ENCODE measurements at regions not wholly inside any gene's neighbourhood (a gene's known extent, or its start where the extent isn't known, plus 50 kb on each side); places are given as distances from the start of the nearest gene placed in this dataset.

- DNase-seq (ENCODE audit: low read depth in 2 of 2), result no peak
Observed at GRCh38 chr2:106572541-106573450, 85.6 kb downstream of the CD8B2 start.

- no peak for DNase-seq (ENCODE audit: low read depth in 2 of 2)
Observed at GRCh38 chr2:106573773-106574172, 86.6 kb downstream of the CD8B2 start.

- DNase-seq (ENCODE audit: low read depth in 2 of 2), result no peak
Observed at GRCh38 chr2:106575955-106576354, 88.8 kb downstream of the CD8B2 start.

- no peak for DNase-seq (ENCODE audit: low read depth in 2 of 2)
Observed at GRCh38 chr2:106577255-106577651, 90.1 kb downstream of the CD8B2 start.

- DNase-seq (ENCODE audit: low read depth in 2 of 2), result no peak
Observed at GRCh38 chr2:106579750-106580197, 92.6 kb downstream of the CD8B2 start.

- no peak for DNase-seq (ENCODE audit: low read depth in 2 of 2)
Observed at GRCh38 chr2:106580241-106580640, 93.1 kb downstream of the CD8B2 start.

GRCh38 chr2:106581328-106581727 is 94.2 kb downstream of the CD8B2 start:
- DNase-seq (ENCODE audit: low read depth in 2 of 2), result no peak

- DNase-seq (ENCODE audit: low read depth in 2 of 2), result no peak
Observed at GRCh38 chr2:106581755-106582147, 94.6 kb downstream of the CD8B2 start.

- DNase-seq (ENCODE audit: low read depth in 2 of 2), result peak; percentile 19 to 35
Observed at GRCh38 chr2:106582148-106583143, 95.3 kb downstream of the CD8B2 start.

GRCh38 chr2:106584304-106584954 is 97.3 kb downstream of the CD8B2 start:
- no peak for DNase-seq (ENCODE audit: low read depth in 2 of 2)

GRCh38 chr2:106596844-106597243 is 109.7 kb downstream of the CD8B2 start:
- no peak for DNase-seq (ENCODE audit: low read depth in 2 of 2)

- DNase-seq (ENCODE audit: low read depth in 2 of 2), result no peak
Observed at GRCh38 chr2:106599540-106599939, 112.4 kb downstream of the CD8B2 start.

GRCh38 chr2:106602042-106602441 is 114.9 kb downstream of the CD8B2 start:
- DNase-seq (ENCODE audit: low read depth in 2 of 2), result no peak

GRCh38 chr2:106606652-106607051 is 119.5 kb downstream of the CD8B2 start:
- no peak for DNase-seq (ENCODE audit: low read depth in 2 of 2)

GRCh38 chr2:106607371-106607770 is 120.2 kb downstream of the CD8B2 start:
- DNase-seq (ENCODE audit: low read depth in 2 of 2), result no peak

- DNase-seq (ENCODE audit: low read depth in 2 of 2), result no peak
Observed at GRCh38 chr2:106609780-106610179, 122.6 kb downstream of the CD8B2 start.

GRCh38 chr2:106614511-106615291 is 127.5 kb downstream of the CD8B2 start:
- DNase-seq (ENCODE audit: low read depth in 2 of 2), result no peak

GRCh38 chr2:106618614-106619013 is 131.4 kb downstream of the CD8B2 start:
- no peak for DNase-seq (ENCODE audit: low read depth in 2 of 2)

- DNase-seq (ENCODE audit: low read depth in 2 of 2), result no peak
Observed at GRCh38 chr2:106623456-106623855, 136.3 kb downstream of the CD8B2 start.

GRCh38 chr2:106624787-106625380 is 137.7 kb downstream of the CD8B2 start:
- DNase-seq (ENCODE audit: low read depth in 2 of 2), result no peak

GRCh38 chr2:106628377-106628776 is 141.2 kb downstream of the CD8B2 start:
- no peak for DNase-seq (ENCODE audit: low read depth in 2 of 2)

Measured in stimulated activated CD4-positive, alpha-beta T cell treated with anti-CD3 and anti-CD28 coated beads, Interleukin-1b, Interleukin-23, amount 100 ng/mL, for 1 hour (primary cell).